ENCODE measurements at regions not wholly inside any gene's neighbourhood (a gene's known extent, or its start where the extent isn't known, plus 50 kb on each side); places are given as distances from the start of the nearest gene placed in this dataset.

DNA sequence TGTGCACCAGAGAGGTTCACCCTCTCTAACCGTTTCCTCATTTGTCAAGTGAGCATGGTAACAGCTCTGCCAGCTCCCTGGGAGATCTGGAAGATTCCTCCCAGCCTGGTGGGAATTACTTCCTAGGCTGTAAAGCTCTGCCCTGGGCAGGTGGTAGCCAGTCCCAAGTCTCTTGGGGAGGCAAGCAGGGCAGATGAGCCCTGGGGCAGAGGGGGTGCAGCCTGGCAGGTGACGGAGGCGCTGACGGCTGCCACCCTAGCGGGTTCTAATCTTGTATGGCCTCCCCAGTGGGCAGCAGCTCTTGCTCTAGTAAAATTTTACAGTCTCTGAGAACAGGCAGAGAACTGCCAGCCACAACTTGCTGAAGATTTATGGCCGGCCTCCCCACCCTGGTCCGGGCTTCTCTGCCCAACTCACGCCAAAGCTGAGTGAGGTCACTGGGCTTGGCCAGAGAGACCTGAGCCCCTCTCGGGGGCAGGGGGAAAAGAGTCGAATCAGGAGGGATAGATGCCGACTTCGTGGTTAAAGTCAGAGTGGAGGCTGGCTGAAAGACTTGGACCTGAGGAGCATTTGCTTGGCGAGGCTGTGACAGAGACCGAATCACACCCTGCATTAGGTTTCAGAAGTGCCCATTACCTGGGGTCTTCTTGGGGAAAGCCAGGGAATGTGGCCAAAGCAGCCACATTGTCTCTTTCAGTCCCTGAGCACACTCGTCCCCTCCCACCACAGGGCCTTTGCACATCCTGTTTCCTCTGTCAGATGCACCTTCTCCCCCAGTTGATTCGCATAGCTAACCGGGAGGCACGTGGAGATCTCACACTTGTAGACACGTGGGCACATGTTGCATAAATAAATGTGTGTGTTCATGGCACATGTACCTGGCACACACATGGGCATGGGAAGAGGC is 188.2 kb downstream of the MN1 start:
- TF ChIP-seq CTCF (IDR thresholded peaks at IDR 0.05; ENCODE audit: low read length) (no peak), EZH2 (IDR thresholded peaks at IDR 0.05; ENCODE audit: borderline replicate concordance, low read length) (no peak)

Measured in OCI-LY1 (cell line).